Esophagus squamous epithelium (tissue), 5 donors: ENCODE measurements at regions not wholly inside any gene's neighbourhood (a gene's known extent, or its start where the extent isn't known, plus 50 kb on each side); places are given as distances from the start of the nearest gene placed in this dataset.

Experiments
- DNase-seq: peaks from one replicate; lab custom pipeline; 2025; lab: John Stamatoyannopoulos, UW
- H3K27ac ChIP-seq, 4 donors: fragments of 200-600 bp; sonication (generic); one replicate each; pipeline ENCODE4 v1.5.1; 2016 to 2019; ENCODE audit warnings: mild to moderate bottlenecking in 1 of 4
- H3K27me3 ChIP-seq, 4 donors: fragments of 200-600 bp; sonication (generic); 1 replicate in 3 of 4; 2 replicates in 1 of 4; pipeline versions ENCODE4 v1.5.1 to v1.6.0; 2017 to 2021; ENCODE audit warnings: antibody characterized with exemption in 1 of 4
- H3K36me3 ChIP-seq, 3 donors: fragments of 200-600 bp; sonication (generic); one replicate each; pipeline ENCODE4 v1.5.1; 2016 to 2019
- H3K4me1 ChIP-seq, 3 donors: fragments of 200-600 bp; sonication (generic); one replicate each; pipeline ENCODE4 v1.5.1; 2017 to 2019
- H3K4me3 ChIP-seq, 4 donors: fragments of 200-600 bp; sonication (generic); 1 replicate in 3 of 4; 2 replicates in 1 of 4; pipeline ENCODE4 v1.5.1; 2016 to 2019; ENCODE audit warnings: mild to moderate bottlenecking in 2 of 4, moderate library complexity in 1 of 4
- H3K9me3 ChIP-seq, 3 donors: fragments of 200-600 bp; sonication (generic); one replicate each; pipeline ENCODE4 v1.5.1; 2016 to 2019
- CTCF ChIP-seq, 6 experiments: fragments of 450-650 bp in 4 of 6; fragments of 200-600 bp in 2 of 6; sonication (generic) in 2 of 6; IDR thresholded peaks; one replicate each; pipeline ENCODE4 v1.5.1; 2016 to 2019; ENCODE audit warnings: antibody characterized with exemption in 6 of 6, mild to moderate bottlenecking in 4 of 6, moderate library complexity in 4 of 6
- POLR2A ChIP-seq, 4 donors: fragments of 450-650 bp; IDR thresholded peaks; one replicate each; pipeline ENCODE4 v1.6.1; 2017; ENCODE audit warnings: antibody characterized with exemption in 4 of 4, mild to moderate bottlenecking in 4 of 4, moderate library complexity in 3 of 4
- WGBS, 2 donors: methylation state at CpG; one replicate each; pipeline ENCODE4 v1.1.5; 2018; 5-methylcytosine and 5-hydroxymethylcytosine counted together
- intact Hi-C: fragments of 100-400 bp; cut with DNase I; formaldehyde crosslinking; loops from one replicate; pipeline ENCODE4 v1.15.0; 2022
- donor health status: DM: yes; HTN: yes; CAD: no.

- H3K9me3 ChIP-seq = no peaks in the 10 kb centered on the region
- no peak overlapping the region for H3K27ac ChIP-seq
- TF ChIP-seq POLR2A (IDR thresholded peaks at IDR 0.05) (no peak), CTCF (IDR thresholded peaks at IDR 0.05) (no peak)
- intact Hi-C loops = no loop called here
- H3K4me1 ChIP-seq = no peaks in the 10 kb centered on the region
- DNase-seq = no peak
- H3K36me3 ChIP-seq = no peaks in the 10 kb centered on the region
- H3K27me3 ChIP-seq = no peaks in the 10 kb centered on the region
- H3K4me3 ChIP-seq = no peak overlapping the region
- WGBS, 2 donors = 52 to 86% methylated on average over 3 of the region's 3 CpGs
These were observed 1332.6 kb upstream of the CELF4 start for GRCh38 chr18:38898167-38898566.

GRCh38 chr18:38895560-38895959 is 1330.0 kb upstream of the CELF4 start:
- TF ChIP-seq CTCF (IDR thresholded peaks at IDR 0.05) (no peak), POLR2A (IDR thresholded peaks at IDR 0.05) (no peak)
- DNase-seq = no peak
- no peaks in the 10 kb centered on the region for H3K27me3 ChIP-seq
- H3K4me3 ChIP-seq = no peak overlapping the region
- 37 to 40% methylated on average over 2 of the region's 2 CpGs for WGBS, 2 donors
- no peaks in the 10 kb centered on the region for H3K36me3 ChIP-seq
- H3K9me3 ChIP-seq = no peaks in the 10 kb centered on the region
- no peaks in the 10 kb centered on the region for H3K4me1 ChIP-seq
- intact Hi-C loops = no loop called here
- no peak overlapping the region for H3K27ac ChIP-seq

- intact Hi-C loops = no loop called here
- TF ChIP-seq CTCF (IDR thresholded peaks at IDR 0.05) (no peak), POLR2A (IDR thresholded peaks at IDR 0.05) (no peak)
- H3K36me3 ChIP-seq = no peaks in the 10 kb centered on the region
- H3K9me3 ChIP-seq = no peaks in the 10 kb centered on the region
- 71 to 84% methylated on average over 2 of the region's 2 CpGs for WGBS, 2 donors
- DNase-seq = no peak
- H3K27me3 ChIP-seq = no peaks in the 10 kb centered on the region
- no peak overlapping the region for H3K27ac ChIP-seq
- H3K4me1 ChIP-seq = no peaks in the 10 kb centered on the region
- no peak overlapping the region for H3K4me3 ChIP-seq
These were observed 1322.0 kb upstream of the CELF4 start for GRCh38 chr18:38887671-38888020.

- DNase-seq = no peak
- no peaks in the 10 kb centered on the region for H3K9me3 ChIP-seq
- TF ChIP-seq POLR2A (IDR thresholded peaks at IDR 0.05) = no peak
- TF ChIP-seq CTCF (IDR thresholded peaks at IDR 0.05) = no peak
- no peak overlapping the region for H3K27ac ChIP-seq
- WGBS, 2 donors = 63 to 81% methylated on average over 4 of the region's 4 CpGs
- H3K4me1 ChIP-seq = no peaks in the 10 kb centered on the region
- H3K36me3 ChIP-seq = no peaks in the 10 kb centered on the region
- H3K27me3 ChIP-seq = no peaks in the 10 kb centered on the region
- H3K4me3 ChIP-seq = no peak overlapping the region
- intact Hi-C loops = no loop called here
These were observed 1321.5 kb upstream of the CELF4 start for GRCh38 chr18:38886861-38887670.

GRCh38 chr18:38886235-38886634 is 1320.6 kb upstream of the CELF4 start:
- Histone ChIP-seq H3K27me3 (no peaks in the 10 kb centered on the region), H3K36me3 (no peaks in the 10 kb centered on the region), H3K4me1 (no peaks in the 10 kb centered on the region), H3K9me3 (no peaks in the 10 kb centered on the region), H3K27ac (no peak overlapping the region), H3K4me3 (no peak overlapping the region)
- TF ChIP-seq POLR2A (IDR thresholded peaks at IDR 0.05) (no peak), CTCF (IDR thresholded peaks at IDR 0.05) (no peak)
- intact Hi-C loops = no loop called here
- DNase-seq = no peak
- 88 to 90% methylated on average over 2 of the region's 2 CpGs for WGBS, 2 donors
